HG02588 (cell line): ENCODE measurements at regions not wholly inside any gene's neighbourhood (a gene's known extent, or its start where the extent isn't known, plus 50 kb on each side); places are given as distances from the start of the nearest gene placed in this dataset.
"Not testable (repeated sequence)": the region's sequence is repeated elsewhere in the genome, so short reads cannot be mapped to it uniquely, and the experiment has no call there.

Source experiments
- ATAC-seq: cut with Tn5 transposase; IDR thresholded peaks from one replicate; pipeline ENCODE4 v1.9.1; 2021; ENCODE audit warnings: mild to moderate bottlenecking, moderate library complexity; ENCODE audit not compliant: unreplicated experiment

DNA sequence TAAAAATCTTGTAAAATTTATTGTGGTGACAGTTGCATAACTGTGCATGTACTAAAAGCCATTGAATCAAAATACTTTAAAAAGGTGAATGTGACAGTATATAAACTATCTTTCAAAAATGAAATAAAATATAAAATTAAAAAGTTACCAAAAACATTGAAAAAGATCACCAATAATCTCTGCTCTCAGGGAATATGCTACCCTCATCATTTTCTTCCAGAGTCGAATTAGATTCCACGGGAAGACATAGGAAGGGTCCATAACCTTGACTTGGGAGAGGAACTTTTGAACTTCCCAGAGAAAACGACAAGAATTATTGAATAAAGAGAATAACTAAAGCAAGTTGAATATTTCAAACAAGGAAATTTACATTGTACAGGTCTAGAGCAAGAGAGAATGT is 649.5 kb downstream of the NUP35 start:
- no peak for ATAC-seq

DNA sequence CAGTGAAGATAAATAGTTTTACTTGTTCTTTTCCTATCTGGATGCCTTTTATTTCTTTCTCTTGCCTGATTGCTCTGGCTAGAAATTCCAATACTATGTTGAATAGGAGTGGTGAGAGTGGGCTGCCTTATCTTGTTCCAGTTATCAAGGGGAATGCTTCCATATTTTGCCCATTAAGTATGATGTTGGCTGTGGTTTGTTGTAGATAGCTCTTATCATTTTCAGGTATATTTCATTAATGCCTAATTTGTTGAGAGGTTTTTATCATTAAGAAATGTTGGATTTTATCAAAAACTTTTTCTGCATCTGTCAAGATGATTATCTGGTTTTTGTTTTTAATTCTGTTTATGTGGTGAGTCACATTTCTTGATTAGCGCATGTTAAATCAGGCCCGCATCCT is 655.8 kb downstream of the NUP35 start:
- ATAC-seq, result no peak

DNA sequence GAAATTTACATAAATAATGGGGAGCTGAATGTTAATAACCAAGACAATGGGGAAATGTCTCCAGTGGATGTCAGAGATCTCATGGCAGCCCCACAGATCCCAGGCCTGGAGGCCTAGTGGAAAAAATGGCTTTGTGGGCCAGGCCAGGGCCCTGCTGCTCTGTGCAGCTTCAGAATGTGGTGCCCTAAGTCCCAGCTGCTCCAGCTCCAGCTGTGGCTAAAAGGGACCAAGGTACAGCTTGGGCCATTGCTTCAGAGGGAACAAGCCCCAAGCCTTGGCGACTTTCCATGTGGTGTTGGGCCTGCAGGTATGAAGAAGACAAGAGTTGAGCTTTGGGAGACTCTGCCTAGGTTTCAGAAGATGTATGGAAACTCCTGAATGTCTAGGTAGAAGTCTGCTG is 658.2 kb downstream of the NUP35 start:
- no peak for ATAC-seq

DNA sequence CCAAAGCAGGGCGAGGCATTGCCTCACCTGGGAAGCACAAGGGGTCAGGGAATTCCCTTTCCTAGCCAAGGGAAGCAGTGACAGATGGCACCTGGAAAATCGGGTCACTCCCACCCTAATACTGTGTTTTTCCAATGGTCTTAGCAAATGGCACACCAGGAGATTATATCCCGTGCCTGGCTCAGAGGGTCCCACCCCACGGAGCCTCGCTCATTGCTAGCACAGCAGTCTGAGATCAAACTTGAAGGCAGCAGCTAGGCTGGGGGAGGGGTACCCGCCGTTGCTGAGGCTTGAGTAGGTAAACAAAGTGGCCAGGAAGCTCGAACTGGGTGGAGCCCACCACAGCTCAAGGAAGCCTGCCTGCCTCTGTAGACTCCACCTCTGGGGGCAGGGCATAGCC is 664.6 kb downstream of the NUP35 start:
- not testable (repeated sequence) for ATAC-seq

DNA sequence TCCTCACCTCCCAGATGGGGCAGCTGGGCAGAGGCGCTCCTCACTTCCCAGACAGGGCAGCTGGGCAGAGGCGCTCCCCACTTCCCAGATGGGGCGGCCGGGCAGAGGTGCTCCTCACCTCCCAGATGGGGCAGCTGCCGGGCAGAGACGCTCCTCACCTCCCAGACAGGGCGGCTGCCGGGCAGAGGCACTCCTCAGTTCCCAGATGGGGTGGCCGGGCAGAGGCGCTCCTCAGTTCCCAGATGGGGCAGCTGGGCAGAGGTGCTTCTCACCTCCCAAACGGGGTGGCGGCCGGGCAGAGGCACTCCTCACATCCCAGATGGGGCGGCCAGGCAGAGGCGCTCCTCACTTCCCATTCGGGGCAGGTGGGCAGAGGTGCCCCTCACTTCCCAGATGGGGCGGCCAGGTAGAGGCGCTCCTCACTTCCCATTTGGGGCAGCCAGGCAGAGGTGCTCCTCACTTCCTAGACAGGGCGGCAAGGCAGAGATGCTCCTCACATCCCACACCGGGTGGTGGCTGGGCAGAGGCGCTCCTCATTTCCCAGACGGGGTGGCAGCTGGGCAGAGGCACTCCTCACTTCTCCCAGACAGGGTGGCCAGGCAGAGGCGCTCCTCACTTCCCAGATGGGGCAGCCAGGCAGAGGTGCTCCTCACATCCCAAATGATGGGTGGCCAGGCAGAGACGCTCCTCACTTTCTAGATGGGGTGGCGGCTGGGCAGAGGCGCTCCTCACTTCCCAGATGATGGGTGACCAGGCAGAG is 668.1 kb downstream of the NUP35 start:
- not testable (repeated sequence) for ATAC-seq

DNA sequence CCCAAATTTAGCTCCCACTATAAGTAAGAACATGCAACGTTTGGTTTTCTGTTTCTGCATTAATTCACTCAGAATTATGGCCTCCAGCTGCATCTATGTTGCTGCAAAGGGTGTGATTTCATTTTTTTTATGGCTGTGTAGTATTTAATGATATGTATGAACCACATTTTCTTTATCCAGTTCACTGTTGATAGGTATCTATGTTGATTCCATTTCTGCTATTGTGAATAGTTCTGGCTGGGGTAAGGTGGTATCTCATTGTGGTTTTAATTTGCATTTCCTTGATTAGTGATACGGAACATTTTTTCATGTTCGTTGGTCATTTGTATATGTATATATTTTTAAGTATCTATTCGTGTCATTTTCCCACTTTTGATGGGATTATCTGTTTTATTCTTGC is 674.3 kb downstream of the NUP35 start:
- no peak for ATAC-seq

DNA sequence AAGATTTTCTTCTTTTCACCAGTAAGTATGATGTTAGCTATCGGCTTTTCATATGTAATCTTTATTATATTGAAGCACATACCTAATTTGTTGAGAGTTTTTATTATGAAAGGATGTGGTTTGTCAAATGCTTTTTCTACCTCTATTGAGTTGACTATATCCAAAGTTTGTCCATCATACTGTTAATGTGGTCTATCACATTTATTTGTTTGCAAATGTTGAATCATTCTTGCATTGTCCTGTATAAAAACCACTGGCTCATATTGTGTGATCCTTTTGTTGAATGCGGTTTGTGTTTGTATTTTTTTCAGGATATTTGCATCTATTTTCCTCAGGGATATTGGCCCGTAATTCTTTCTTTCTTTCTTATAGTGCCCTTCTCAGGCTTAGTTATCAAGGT is 675.5 kb downstream of the NUP35 start:
- ATAC-seq, result no peak

DNA sequence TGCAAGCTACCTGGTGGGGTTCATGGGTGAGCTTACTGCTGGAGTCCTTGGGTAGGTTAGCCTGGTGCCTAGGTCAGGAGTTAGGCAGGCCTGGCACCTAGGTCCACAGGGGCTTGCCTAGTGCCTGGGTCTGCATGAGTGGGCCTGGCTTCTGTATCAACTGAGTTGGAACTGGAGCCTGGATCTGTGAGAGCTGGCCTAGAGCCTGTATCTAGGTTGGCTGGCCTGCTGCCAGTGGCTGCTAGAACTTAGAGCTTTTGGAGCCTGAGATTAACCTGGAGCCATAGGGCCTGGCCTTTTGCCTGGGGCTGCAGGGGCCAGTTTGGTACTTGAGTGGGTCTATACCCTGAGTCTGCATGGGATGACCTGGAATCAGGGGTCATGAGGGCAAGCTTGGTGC is 679.4 kb downstream of the NUP35 start:
- ATAC-seq, result no peak

DNA sequence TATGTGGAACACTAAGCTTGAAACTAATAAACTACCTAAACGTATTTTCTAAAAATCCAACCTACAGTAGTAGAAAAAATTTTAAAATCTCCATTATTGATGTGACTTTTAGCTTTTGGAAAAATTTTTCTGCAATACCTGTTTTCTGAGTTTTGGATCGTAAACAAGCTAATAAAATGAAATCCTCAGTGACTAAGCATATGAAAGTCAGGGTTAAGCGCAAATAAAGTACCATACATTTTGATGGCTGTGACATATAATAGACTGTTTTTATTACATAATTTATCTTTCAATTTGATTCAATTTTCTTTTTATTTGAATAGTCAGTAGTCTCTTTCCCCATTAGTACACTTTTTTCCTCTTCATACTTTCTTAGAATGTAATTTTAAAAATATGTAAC is 683.6 kb downstream of the NUP35 start:
- no peak for ATAC-seq

DNA sequence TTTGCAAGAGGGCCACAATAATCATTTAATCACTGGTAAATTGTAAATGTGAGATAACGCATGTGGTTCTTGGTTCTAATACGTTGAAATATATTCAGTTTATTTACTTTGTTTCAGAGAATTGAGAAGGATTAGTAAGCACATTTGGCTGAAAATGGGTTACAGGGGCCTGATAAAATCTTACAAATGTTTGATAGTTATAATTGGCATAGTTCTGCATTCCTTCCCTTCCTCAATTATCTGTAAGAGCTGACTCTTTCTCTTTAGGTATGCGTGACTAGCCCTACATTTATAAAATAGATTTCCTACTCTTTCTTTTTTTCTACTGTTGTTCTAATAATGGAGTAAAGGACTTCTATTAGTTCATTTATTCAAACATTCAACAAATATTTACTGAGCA is 685.2 kb downstream of the NUP35 start:
- ATAC-seq, result no peak

DNA sequence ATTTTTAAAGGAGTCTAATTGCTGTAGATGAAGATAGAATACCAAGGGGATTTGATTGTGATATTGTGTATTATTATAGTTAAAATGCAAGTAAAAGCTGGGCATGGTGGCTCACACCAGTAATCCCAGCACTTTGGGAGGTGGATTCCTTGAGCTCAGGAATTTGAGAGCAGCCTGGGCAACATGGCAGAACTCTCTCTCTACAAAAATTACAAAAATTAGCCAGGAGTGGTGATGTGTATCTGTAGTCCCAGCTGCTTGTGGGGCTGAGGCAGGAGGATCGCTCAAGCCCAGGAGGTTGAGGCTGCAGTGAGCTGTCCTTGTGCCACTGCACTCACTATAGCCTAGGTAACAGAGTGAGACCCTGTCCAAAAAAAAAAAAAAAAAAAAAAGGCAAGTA is 687.0 kb downstream of the NUP35 start:
- no peak for ATAC-seq

DNA sequence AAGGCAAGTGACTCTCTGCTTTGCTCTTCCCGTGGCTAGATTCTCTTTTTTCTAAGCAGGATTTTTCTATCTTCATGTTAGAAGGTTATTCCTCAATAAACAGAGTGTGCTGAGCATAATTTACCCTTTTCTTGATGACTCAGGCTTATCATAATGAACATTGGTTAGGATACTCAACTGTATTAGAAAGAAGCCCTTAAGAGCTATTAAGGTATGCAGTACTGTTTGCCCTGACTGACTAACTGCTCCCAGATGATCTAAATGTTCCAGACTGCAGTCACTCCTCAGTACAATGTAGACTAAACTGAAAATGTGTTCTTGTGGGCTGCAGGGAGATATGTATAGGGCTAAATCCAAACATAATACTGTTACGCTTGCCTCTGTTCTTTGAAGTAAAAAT is 687.8 kb downstream of the NUP35 start:
- ATAC-seq, result no peak

DNA sequence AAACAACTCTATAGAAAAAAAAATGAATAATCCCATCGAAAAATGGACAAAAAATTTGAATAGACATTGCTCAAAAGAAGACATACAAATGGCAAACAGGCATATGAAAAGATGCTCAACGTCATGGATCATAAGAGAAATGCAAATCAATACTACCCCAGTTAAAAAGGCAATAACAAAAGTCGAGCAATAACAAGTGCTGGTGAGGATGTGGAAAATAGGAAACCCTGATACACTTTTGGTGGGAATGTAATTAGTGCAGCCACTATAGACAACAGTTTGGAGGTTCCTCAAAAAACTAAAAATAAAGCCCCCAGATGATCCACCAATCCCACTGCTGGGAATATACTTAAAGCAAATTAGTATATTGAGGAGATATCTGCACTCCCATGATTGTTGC is 701.5 kb downstream of the NUP35 start:
- no peak for ATAC-seq

DNA sequence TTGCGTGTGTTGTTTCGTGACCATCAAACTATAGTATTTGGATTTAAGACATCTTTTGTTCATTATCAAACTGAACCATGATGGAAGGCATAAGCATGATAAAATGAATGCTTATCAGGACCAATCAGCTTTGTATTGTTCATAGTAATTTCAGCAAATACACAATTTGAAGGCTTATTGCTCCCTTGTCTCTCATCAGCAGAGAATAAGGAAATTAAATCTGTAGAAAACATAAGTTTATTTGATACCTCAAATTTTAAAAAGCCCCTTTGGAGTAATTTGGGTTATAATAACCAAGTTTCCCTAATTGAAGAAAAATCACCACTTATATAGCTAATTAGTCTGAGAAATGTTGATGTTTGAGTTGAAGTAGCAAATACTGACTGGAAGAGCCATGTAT is 705.7 kb downstream of the NUP35 start:
- no peak for ATAC-seq

DNA sequence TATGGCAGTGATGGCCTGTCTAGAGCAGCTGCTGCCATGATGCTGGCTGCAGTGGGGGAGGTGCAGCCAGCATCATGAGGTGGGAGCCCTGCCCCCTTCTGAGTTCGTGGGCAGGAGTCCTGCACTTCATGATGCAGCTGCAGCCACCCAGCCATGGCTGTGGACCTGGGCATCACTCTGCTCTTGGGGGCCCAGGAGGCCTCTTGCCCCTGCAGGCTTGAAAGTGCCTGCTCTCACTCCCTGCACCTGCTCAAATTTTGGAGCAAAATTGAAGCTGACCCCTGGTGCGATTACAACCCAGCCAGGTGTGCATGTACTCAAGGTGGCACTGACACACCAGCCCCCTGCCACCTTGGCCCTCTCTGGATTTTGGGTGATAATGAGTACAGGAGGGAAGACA is 712.9 kb downstream of the NUP35 start:
- no peak for ATAC-seq

DNA sequence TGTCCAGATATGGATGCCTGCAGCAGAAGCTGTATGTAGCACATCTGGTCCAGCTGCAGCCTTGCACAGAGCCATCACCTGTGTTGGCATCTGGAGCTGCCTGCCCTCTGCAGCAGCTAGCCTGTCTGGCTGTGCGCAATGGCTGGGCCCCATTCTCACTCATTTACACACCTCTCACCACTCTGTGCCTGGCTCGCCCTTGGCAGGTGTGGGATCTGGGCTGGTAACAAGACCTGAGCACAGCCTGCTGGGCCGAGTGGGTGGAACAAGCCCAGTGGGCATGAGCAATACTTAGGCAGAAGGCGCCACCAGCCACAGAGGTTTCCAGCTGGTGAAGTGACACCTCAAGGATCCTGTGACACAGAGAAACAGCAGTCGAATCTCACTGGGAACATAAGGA is 714.1 kb downstream of the NUP35 start:
- ATAC-seq, result no peak

DNA sequence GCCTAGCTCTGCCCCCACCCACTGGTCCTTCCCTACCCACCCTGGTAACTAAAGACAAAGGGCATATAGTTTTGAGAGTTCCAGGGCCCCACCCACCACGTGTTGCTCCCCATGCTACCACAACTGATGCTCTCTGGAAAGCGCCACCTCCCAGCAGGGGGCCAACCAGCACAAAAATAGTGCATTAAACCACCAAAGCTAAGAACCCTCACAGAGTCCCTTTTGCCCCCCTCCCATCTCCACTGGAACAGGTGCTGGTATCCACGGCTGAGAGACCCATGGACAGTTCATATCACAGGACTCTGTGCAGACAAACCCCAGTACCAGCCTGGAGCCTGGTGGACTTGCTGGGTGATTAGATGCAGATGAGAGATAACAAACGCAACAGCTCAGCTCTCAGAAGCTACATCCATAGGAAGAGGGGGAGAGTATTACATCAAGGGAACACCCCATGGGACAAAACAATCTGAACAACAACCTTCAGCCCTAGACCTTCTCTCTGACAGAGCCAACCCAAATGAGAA is 715.9 kb downstream of the NUP35 start:
- no peak for ATAC-seq

DNA sequence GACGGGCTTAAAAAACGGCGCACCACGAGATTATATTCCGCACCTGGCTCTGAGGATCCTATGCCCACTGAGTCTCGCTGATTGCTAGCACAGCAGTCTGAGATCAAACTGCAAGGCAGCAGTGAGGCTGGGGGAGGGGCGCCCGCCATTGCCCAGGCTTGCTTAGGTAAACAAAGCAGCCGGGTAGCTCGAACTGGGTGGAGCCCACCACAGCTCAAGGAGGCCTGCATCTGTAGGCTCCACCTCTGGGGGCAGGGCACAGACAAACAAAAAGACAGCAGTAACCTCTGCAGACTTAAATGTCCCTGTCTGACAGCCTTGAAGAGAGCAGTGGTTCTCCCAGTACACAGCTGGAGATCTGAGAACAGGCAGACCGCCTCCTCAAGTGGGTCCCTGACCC is 725.6 kb downstream of the NUP35 start:
- ATAC-seq, result not testable (repeated sequence)

DNA sequence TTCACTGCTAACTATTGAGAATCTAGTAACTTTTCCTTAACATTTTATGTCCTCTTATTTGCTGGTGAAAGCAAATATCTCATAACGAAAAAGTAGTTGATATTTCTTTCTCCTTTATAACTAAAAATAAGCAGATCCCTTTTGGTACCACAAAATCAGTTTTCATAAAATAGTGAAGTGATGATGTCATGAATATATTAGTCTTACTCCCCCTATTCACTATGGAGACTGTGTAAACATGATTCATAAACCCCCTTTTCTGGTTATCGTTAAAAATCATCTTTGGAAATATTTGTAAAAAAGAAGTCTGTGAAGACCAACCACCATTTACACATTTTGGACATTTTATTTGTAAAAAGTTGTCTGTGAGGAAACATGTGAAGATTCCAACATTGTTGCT is 734.9 kb downstream of the NUP35 start:
- no peak for ATAC-seq

DNA sequence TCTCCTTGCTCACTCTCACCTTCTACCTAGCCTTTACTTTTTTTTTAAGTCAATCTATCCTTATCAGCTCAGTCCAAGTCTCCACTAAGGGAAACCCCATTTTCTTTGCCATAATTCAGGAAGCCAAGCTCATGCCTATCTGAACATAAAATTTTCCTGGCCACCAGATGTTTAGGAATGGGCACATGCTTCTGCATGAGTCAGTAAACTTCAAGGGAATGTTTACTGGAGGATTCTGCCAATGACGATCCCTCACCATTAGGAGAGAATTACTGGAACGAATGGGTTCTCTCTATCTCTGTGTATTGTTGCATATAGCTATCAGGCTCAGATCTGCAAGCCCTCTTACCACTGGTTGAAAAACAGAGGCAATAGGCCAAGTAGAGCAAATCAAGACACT is 731.7 kb upstream of the ZNF804A start:
- ATAC-seq, result no peak

DNA sequence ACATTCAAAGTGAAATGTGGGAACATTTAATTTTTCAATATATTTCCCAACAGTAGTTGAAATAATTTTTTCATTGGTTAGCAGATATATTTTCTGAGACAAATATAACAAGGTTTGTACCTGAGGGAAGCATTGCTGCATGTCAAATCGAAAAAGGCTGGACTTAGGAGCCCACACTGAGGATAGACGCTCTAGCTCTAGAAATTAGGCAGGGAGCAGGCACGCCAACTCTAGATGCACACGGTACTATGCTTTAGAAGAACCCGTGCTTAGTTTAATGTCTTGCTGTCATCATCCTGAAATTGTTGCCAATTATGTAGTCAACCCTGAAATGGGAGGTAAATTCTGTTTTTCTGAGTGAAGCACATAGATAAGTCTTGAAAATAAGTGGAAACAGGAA is 731.1 kb upstream of the ZNF804A start:
- ATAC-seq, result no peak

DNA sequence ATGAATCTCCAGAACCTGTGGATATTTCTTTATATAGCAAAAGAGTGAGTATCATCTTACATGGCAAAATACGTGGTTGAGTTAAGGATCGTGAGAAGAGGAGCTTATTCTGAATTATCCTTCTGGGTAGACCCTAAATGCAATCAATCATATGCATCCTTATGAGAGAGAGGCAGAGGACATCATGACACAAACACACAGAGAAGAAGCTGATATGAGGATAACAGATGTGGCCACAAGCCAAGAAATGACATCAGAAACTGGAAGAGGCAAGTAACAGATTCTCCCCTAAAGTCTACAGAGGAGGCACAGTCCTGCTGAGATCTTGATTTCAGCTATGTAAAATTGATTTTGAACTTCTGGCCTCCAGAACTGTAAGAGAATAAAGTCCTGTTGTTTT is 730.2 kb upstream of the ZNF804A start:
- ATAC-seq, result no peak

DNA sequence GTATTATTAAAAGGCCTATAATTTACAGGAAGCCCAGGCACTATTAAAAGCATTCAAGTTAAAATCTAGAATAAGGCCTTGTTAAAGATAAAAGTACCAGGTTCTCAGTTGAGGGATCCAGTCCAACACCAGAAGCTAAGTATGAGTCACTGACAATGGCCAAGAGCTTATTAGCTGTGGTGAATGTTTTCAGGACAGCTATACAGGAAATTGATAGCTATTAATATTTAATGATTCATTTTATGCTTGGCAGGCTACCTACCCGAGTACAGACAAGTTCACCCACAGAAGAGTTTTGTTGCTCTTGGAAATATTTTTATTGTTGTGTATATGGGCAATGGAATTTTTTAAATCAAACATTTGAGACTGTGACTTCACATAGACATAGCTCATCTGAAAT is 729.6 kb upstream of the ZNF804A start:
- ATAC-seq, result peak; percentile 57
